OCI-LY1 (cell line): ENCODE measurements at regions not wholly inside any gene's neighbourhood (a gene's known extent, or its start where the extent isn't known, plus 50 kb on each side); places are given as distances from the start of the nearest gene placed in this dataset.

Experiments
- EZH2 ChIP-seq: fragments of 200-600 bp; sonication (generic), shearing (Covaris generic); IDR thresholded peaks from 2 replicates; pipeline ENCODE4 v1.8.0; 2017; ENCODE audit warnings: borderline replicate concordance, mixed run types, mild to moderate bottlenecking, antibody characterized with exemption, low read length, moderate library complexity, mixed read lengths
- TF ChIP-seq, protein P1 (sequence below): fragments of 200-600 bp; sonication (generic), shearing (Covaris generic); IDR thresholded peaks from 2 replicates; pipeline ENCODE4 v1.5.1; 2017; ENCODE audit warnings: mild to moderate bottlenecking, antibody characterized with exemption, low read length, moderate library complexity, mixed read lengths

DNA sequence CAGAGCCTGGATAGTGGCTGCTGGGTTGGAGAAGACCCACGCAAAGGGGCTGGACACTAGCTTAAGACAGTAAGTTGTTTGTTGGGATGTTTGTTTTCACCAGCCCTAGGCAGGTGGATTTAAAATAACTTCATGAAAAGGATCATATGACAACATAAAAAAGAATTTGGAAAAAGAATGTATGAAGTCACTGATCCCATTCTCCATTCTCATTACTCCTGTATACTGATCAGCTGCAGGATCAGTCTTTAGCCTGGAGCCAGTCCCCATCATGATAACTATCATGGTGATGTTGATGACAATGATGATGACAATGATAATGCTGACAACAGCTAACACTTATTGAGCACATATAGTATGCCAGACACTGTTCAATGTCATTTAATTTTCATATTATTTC is 92.1 kb upstream of the IFNE start:
- TF ChIP-seq, protein P1, sequence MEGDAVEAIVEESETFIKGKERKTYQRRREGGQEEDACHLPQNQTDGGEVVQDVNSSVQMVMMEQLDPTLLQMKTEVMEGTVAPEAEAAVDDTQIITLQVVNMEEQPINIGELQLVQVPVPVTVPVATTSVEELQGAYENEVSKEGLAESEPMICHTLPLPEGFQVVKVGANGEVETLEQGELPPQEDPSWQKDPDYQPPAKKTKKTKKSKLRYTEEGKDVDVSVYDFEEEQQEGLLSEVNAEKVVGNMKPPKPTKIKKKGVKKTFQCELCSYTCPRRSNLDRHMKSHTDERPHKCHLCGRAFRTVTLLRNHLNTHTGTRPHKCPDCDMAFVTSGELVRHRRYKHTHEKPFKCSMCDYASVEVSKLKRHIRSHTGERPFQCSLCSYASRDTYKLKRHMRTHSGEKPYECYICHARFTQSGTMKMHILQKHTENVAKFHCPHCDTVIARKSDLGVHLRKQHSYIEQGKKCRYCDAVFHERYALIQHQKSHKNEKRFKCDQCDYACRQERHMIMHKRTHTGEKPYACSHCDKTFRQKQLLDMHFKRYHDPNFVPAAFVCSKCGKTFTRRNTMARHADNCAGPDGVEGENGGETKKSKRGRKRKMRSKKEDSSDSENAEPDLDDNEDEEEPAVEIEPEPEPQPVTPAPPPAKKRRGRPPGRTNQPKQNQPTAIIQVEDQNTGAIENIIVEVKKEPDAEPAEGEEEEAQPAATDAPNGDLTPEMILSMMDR, result no peak
- TF ChIP-seq EZH2, result no peak
